A673 (cell line): ENCODE measurements at regions not wholly inside any gene's neighbourhood (a gene's known extent, or its start where the extent isn't known, plus 50 kb on each side); places are given as distances from the start of the nearest gene placed in this dataset.

Source experiments
- CTCF ChIP-seq: fragments of 300-800, 200-600 bp; sonication (generic); conservative IDR thresholded peaks from 2 replicates; pipeline ENCODE4 v1.5.1; 2017; ENCODE audit warnings: low read depth, mild to moderate bottlenecking, antibody characterized with exemption, low read length, moderate library complexity, mixed read lengths
- EZH2 ChIP-seq: fragments of 200-600 bp; sonication (generic); IDR thresholded peaks from 2 replicates; pipeline ENCODE4 v1.6.1; 2017; ENCODE audit warnings: borderline replicate concordance, low read depth, mild to moderate bottlenecking, mixed read lengths, antibody characterized with exemption, low read length; ENCODE audit not compliant: poor library complexity, severe bottlenecking

- no peak for TF ChIP-seq CTCF
- no peak for TF ChIP-seq EZH2
Observed at GRCh38 chr18:7307030-7307429, 76.1 kb downstream of the LRRC30 start.
